Gastrocnemius medialis (tissue), 4 donors: ENCODE measurements at regions not wholly inside any gene's neighbourhood (a gene's known extent, or its start where the extent isn't known, plus 50 kb on each side); places are given as distances from the start of the nearest gene placed in this dataset.

Experiments used
- ATAC-seq, 2 donors: fragments of 150-250 bp; one replicate each; pipeline ENCODE4 v1.9.1; 2016
- DNase-seq, 2 donors: peaks; one replicate each; pipeline ENCODE4 v3.0.0-alpha.2; 2019
- H3K27ac ChIP-seq, 4 donors: fragments of 200-600 bp; sonication (generic); 1 replicate in 1 of 4; 2 replicates in 3 of 4; pipeline ENCODE4 v1.5.1; 2016 to 2018; ENCODE audit warnings: mild to moderate bottlenecking in 2 of 4, moderate library complexity in 1 of 4
- H3K27me3 ChIP-seq, 3 donors: fragments of 200-600 bp; sonication (generic) in 2 of 3; 1 replicate in 1 of 3; 2 replicates in 2 of 3; pipeline versions ENCODE4 v1.5.1 to v1.6.0; 2016 to 2019; ENCODE audit warnings: mild to moderate bottlenecking in 1 of 3, moderate library complexity in 1 of 3
- H3K36me3 ChIP-seq, 2 donors: fragments of 200-600 bp; sonication (generic) in 1 of 2; one replicate each; pipeline ENCODE4 v1.5.1; 2017 to 2018
- H3K4me1 ChIP-seq, 2 donors: fragments of 200-600 bp; sonication (generic) in 1 of 2; one replicate each; pipeline ENCODE4 v1.5.1; 2016 to 2017; ENCODE audit warnings: mild to moderate bottlenecking in 2 of 2
- H3K4me3 ChIP-seq, 4 donors: fragments of 200-600 bp; sonication (generic) in 3 of 4; 1 replicate in 1 of 4; 2 replicates in 3 of 4; pipeline ENCODE4 v1.5.1; 2016 to 2019; ENCODE audit warnings: mild to moderate bottlenecking in 2 of 4
- H3K9me3 ChIP-seq, 3 donors: fragments of 200-600 bp; sonication (generic) in 2 of 3; 1 replicate in 1 of 3; 2 replicates in 2 of 3; pipeline ENCODE4 v1.5.1; 2016 to 2019
- CTCF ChIP-seq, 5 experiments: fragments of 450-650 bp in 3 of 5; fragments of 200-600 bp in 2 of 5; sonication (generic) in 2 of 5; IDR thresholded peaks in 4 of 5; conservative IDR thresholded peaks in 1 of 5; 1 replicate in 4 of 5; 2 replicates in 1 of 5; pipeline ENCODE4 v1.5.1; 2016 to 2019; ENCODE audit warnings: antibody characterized with exemption in 5 of 5, mild to moderate bottlenecking in 3 of 5, moderate library complexity in 3 of 5
- POLR2A ChIP-seq, 2 donors: fragments of 450-650 bp; IDR thresholded peaks; one replicate each; pipeline ENCODE4 v1.6.1; 2017; ENCODE audit warnings: antibody characterized with exemption in 2 of 2, mild to moderate bottlenecking in 2 of 2, moderate library complexity in 2 of 2
- in situ Hi-C, 4 donors: fragments of 200-750 bp; cut with MboI; loops; one replicate each; pipeline versions ENCODE4 v1.15.0 to v1.8.0; 2017; ENCODE audit warnings: low sequenced_read_pairs in 4 of 4
- intact Hi-C: fragments of 100-400 bp; cut with DNase I; formaldehyde crosslinking; loops from one replicate; pipeline ENCODE4 v1.15.1; 2023; ENCODE audit warnings: low total_unique reads

- intact Hi-C loops (no loop called here), in situ Hi-C loops (no loop called here)
- Histone ChIP-seq H3K4me1 (no peaks in the 10 kb centered on the region), H3K27me3 (no peaks in the 10 kb centered on the region), H3K27ac (no peak overlapping the region), H3K36me3 (no peaks in the 10 kb centered on the region), H3K4me3 (no peak overlapping the region), H3K9me3 (no peaks in the 10 kb centered on the region)
- ATAC-seq (no peak), DNase-seq (no peak)
- no peak for TF ChIP-seq CTCF (IDR thresholded peaks at IDR 0.05 in 4 of 5, conservative IDR thresholded peaks at IDR 0.05 in 1 of 5)
- no peak for TF ChIP-seq POLR2A (IDR thresholded peaks at IDR 0.05)
Observed at GRCh38 chr6:19317431-19317986, 519.7 kb upstream of the ID4 start.

GRCh38 chr6:19319005-19319404, 518.2 kb upstream of the ID4 start:
- Histone ChIP-seq H3K4me3 (no peak overlapping the region), H3K4me1 (no peaks in the 10 kb centered on the region), H3K9me3 (no peaks in the 10 kb centered on the region), H3K27me3 (no peaks in the 10 kb centered on the region), H3K36me3 (no peaks in the 10 kb centered on the region), H3K27ac (no peak overlapping the region)
- DNase-seq (no peak), ATAC-seq (no peak)
- TF ChIP-seq CTCF (IDR thresholded peaks at IDR 0.05 in 4 of 5, conservative IDR thresholded peaks at IDR 0.05 in 1 of 5) (no peak), POLR2A (IDR thresholded peaks at IDR 0.05) (no peak)
- in situ Hi-C loops (no loop called here), intact Hi-C loops (no loop called here)

GRCh38 chr6:19320111-19320581, 517.0 kb upstream of the ID4 start:
- intact Hi-C loops = no loop called here

GRCh38 chr6:19322691-19323485, 514.3 kb upstream of the ID4 start:
- H3K36me3 ChIP-seq = no peaks in the 10 kb centered on the region
- intact Hi-C loops = no loop called here
- no peak overlapping the region for H3K4me3 ChIP-seq
- TF ChIP-seq POLR2A (IDR thresholded peaks at IDR 0.05) (no peak), CTCF (IDR thresholded peaks at IDR 0.05 in 4 of 5, conservative IDR thresholded peaks at IDR 0.05 in 1 of 5) (no peak)
- no peak for ATAC-seq
- no peaks in the 10 kb centered on the region for H3K4me1 ChIP-seq
- no peak for DNase-seq
- no peaks in the 10 kb centered on the region for H3K27me3 ChIP-seq
- in situ Hi-C loops = no loop called here
- H3K9me3 ChIP-seq = no peaks in the 10 kb centered on the region
- no peak overlapping the region for H3K27ac ChIP-seq

More at GRCh38 chr6:19320111-19320581, 517.0 kb upstream of the ID4 start:
- no peaks in the 10 kb centered on the region for H3K36me3 ChIP-seq
- no peak overlapping the region for H3K27ac ChIP-seq
- ATAC-seq (no peak), DNase-seq (no peak)
- H3K27me3 ChIP-seq = no peaks in the 10 kb centered on the region
- in situ Hi-C loops = no loop called here
- no peaks in the 10 kb centered on the region for H3K4me1 ChIP-seq
- H3K9me3 ChIP-seq = no peaks in the 10 kb centered on the region
- no peak overlapping the region for H3K4me3 ChIP-seq
- TF ChIP-seq POLR2A (IDR thresholded peaks at IDR 0.05) (no peak), CTCF (IDR thresholded peaks at IDR 0.05 in 4 of 5, conservative IDR thresholded peaks at IDR 0.05 in 1 of 5) (no peak)
